HL-60 (cell line): ENCODE measurements at regions not wholly inside any gene's neighbourhood (a gene's known extent, or its start where the extent isn't known, plus 50 kb on each side); places are given as distances from the start of the nearest gene placed in this dataset.

ENCODE experiments used
- CTCF ChIP-seq: IDR thresholded peaks from one replicate; pipeline ENCODE4 v1.5.1; 2011; ENCODE audit warnings: low read length, control low read depth, inconsistent platforms; ENCODE audit not compliant: insufficient read depth
- GABPA ChIP-seq: IDR thresholded peaks from 2 replicates; pipeline ENCODE4 v1.6.1; 2012; ENCODE audit warnings: low read depth
- POLR2AphosphoS5 ChIP-seq: IDR thresholded peaks from 2 replicates; pipeline ENCODE4 v1.6.1; 2012; ENCODE audit warnings: low read depth
- REST ChIP-seq: IDR thresholded peaks from 2 replicates; pipeline ENCODE4 v1.6.1; 2012; ENCODE audit warnings: low read depth; ENCODE audit not compliant: insufficient replicate concordance

GRCh38 chr3:139259398-139259797, 84.4 kb upstream of the MRPS22 start:
- TF ChIP-seq CTCF (no peak), POLR2AphosphoS5 (no peak), REST (no peak), GABPA (no peak)
